ENCODE measurements at regions not wholly inside any gene's neighbourhood (a gene's known extent, or its start where the extent isn't known, plus 50 kb on each side); places are given as distances from the start of the nearest gene placed in this dataset.

- TF ChIP-seq EP300 (IDR thresholded peaks at IDR 0.05; ENCODE audit: borderline replicate concordance in 1 of 2, control insufficient read depth in 1 of 2, low read depth in 2 of 2, low read length in 2 of 2) (no peak), KLF5 (IDR thresholded peaks at IDR 0.05; ENCODE audit: partially characterized antibody) (no peak), PAX8 (IDR thresholded peaks at IDR 0.05) (no peak), HCFC1 (IDR thresholded peaks at IDR 0.05; ENCODE audit: low read length) (no peak), MLLT1 (IDR thresholded peaks at IDR 0.05) (no peak), IRF4 (IDR thresholded peaks at IDR 0.05; ENCODE audit: low read depth, low read length) (no peak), EED (IDR thresholded peaks at IDR 0.05; ENCODE audit: low read depth) (peak; percentile 73; the same call in 1 of the 2 replicates), HDAC2 (IDR thresholded peaks at IDR 0.05) (no peak), KAT2A (conservative IDR thresholded peaks at IDR 0.05; ENCODE audit: control insufficient read depth, low read depth, low read length) (no peak), MYC (IDR thresholded peaks at IDR 0.05; ENCODE audit: insufficient read depth, insufficient read length, insufficient replicate concordance, low read length, severe bottlenecking) (no peak), TARDBP (IDR thresholded peaks at IDR 0.05; ENCODE audit: borderline replicate concordance) (no peak), NKRF (conservative IDR thresholded peaks at IDR 0.05) (no peak), SMC3 (IDR thresholded peaks at IDR 0.05; ENCODE audit: borderline replicate concordance, low read length) (peak; percentile 5; the same call in 1 of the 2 replicates), ZNF622 (IDR thresholded peaks at IDR 0.05) (no peak), TCF7 (IDR thresholded peaks at IDR 0.05; ENCODE audit: borderline replicate concordance) (no peak), BACH1 (IDR thresholded peaks at IDR 0.05; ENCODE audit: borderline replicate concordance) (no peak), NFYB (IDR thresholded peaks at IDR 0.05; ENCODE audit: insufficient read depth, low read depth, low read length) (no peak), CBX5 (IDR thresholded peaks at IDR 0.05; ENCODE audit: low read depth) (no peak), POU2F2 (IDR thresholded peaks at IDR 0.05; ENCODE audit: borderline replicate concordance, low read depth, low read length) (no peak), BCL11A (IDR thresholded peaks at IDR 0.05; ENCODE audit: low read depth, low read length) (no peak), SUZ12 (IDR thresholded peaks at IDR 0.05; ENCODE audit: unreplicated experiment) (no peak)
- TF ChIP-seq, protein P1, sequence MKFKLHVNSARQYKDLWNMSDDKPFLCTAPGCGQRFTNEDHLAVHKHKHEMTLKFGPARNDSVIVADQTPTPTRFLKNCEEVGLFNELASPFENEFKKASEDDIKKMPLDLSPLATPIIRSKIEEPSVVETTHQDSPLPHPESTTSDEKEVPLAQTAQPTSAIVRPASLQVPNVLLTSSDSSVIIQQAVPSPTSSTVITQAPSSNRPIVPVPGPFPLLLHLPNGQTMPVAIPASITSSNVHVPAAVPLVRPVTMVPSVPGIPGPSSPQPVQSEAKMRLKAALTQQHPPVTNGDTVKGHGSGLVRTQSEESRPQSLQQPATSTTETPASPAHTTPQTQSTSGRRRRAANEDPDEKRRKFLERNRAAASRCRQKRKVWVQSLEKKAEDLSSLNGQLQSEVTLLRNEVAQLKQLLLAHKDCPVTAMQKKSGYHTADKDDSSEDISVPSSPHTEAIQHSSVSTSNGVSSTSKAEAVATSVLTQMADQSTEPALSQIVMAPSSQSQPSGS (IDR thresholded peaks at IDR 0.05; ENCODE audit: low read length), result no peak
- TF ChIP-seq, protein P2, sequence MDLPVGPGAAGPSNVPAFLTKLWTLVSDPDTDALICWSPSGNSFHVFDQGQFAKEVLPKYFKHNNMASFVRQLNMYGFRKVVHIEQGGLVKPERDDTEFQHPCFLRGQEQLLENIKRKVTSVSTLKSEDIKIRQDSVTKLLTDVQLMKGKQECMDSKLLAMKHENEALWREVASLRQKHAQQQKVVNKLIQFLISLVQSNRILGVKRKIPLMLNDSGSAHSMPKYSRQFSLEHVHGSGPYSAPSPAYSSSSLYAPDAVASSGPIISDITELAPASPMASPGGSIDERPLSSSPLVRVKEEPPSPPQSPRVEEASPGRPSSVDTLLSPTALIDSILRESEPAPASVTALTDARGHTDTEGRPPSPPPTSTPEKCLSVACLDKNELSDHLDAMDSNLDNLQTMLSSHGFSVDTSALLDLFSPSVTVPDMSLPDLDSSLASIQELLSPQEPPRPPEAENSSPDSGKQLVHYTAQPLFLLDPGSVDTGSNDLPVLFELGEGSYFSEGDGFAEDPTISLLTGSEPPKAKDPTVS (IDR thresholded peaks at IDR 0.05; ENCODE audit: low read depth, low read length), result no peak
- TF ChIP-seq, protein P3, sequence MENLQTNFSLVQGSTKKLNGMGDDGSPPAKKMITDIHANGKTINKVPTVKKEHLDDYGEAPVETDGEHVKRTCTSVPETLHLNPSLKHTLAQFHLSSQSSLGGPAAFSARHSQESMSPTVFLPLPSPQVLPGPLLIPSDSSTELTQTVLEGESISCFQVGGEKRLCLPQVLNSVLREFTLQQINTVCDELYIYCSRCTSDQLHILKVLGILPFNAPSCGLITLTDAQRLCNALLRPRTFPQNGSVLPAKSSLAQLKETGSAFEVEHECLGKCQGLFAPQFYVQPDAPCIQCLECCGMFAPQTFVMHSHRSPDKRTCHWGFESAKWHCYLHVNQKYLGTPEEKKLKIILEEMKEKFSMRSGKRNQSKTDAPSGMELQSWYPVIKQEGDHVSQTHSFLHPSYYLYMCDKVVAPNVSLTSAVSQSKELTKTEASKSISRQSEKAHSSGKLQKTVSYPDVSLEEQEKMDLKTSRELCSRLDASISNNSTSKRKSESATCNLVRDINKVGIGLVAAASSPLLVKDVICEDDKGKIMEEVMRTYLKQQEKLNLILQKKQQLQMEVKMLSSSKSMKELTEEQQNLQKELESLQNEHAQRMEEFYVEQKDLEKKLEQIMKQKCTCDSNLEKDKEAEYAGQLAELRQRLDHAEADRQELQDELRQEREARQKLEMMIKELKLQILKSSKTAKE (IDR thresholded peaks at IDR 0.05; ENCODE audit: low read depth, poor library complexity, severe bottlenecking), result peak; percentile 32
Observed at GRCh38 chr20:48482790-48483189, 345.0 kb downstream of the PREX1 start (continued).
